GM21576 (cell line): ENCODE measurements at regions not wholly inside any gene's neighbourhood (a gene's known extent, or its start where the extent isn't known, plus 50 kb on each side); places are given as distances from the start of the nearest gene placed in this dataset.

ENCODE experiments used
- ATAC-seq: cut with Tn5 transposase; IDR thresholded peaks from one replicate; pipeline ENCODE4 v1.9.1; 2021; ENCODE audit warnings: mild to moderate bottlenecking, moderate library complexity; ENCODE audit not compliant: unreplicated experiment

DNA sequence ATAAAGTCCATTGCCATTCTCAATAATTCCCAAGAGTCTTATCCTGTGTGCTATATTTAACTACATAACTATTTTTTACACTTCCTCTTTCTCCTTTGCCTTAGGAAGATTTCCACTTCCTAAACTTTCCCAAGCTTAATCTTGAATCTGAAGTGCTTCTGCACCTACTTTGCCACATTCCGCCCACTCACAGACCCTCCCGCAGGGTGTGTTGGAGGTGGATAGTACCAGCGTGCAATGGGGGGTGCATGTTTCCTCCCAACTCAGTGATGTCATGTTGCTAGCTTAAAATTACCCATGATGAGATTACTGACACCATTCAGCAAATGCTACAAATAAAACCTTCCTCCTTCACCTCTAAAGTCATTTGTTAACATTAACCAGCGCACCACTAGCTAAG is 460.2 kb downstream of the NR2F1-AS1 start:
- ATAC-seq: no peak

DNA sequence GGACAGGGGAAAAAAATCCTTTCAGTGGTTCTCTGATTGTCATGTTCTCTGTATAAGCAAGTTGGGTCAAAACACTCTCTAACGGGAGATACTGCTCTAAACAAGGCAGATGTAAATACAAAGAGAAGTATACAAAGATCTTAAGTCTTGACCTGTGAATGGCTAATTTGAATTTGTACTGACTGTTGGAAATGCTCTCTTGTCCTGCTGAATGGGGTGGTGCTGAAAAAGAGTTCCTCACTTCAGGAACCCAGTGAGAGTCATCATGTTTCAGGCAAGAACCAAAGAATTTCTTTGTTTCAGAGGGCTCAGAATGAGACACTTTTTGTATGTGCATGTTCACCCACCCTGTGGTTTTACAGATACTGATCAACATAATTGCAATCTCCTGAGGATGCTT is 461.0 kb downstream of the NR2F1-AS1 start:
- ATAC-seq: no peak

DNA sequence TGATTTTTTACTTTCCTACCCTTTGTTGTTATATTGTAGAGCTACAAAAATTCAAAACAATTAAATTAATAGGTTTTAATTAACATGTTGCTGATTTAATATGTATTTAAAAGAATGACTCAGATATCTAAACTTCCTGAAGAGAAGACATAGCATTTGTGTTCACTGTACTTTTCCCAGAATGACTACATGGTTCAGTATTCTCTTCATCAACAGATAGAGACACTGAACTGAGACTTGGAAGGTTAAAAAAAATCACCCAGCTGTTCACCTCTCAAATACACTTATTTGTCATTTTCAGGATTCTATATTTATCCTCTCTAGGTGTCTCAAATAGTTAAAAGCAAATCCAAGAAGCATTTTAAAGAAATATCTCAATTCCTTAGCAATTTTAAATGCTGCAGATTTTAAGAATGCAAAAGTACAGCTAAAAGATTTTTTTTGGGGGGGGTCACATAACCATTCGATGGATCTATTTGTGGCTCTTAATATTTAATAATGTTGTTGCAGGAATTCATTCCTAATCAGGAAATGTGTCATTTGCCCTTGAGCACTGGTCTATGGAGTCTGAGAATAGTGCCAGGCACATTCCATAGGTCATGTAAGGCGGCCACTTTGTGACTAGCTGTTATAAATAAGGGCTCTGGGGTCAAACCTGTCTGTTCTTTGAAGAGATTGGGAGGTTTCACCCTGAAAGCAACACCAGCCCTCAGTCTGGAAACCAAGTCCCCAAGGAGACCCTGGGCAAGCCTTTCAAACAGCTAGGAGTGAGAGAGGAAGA is 463.1 kb downstream of the NR2F1-AS1 start:
- no peak for ATAC-seq

DNA sequence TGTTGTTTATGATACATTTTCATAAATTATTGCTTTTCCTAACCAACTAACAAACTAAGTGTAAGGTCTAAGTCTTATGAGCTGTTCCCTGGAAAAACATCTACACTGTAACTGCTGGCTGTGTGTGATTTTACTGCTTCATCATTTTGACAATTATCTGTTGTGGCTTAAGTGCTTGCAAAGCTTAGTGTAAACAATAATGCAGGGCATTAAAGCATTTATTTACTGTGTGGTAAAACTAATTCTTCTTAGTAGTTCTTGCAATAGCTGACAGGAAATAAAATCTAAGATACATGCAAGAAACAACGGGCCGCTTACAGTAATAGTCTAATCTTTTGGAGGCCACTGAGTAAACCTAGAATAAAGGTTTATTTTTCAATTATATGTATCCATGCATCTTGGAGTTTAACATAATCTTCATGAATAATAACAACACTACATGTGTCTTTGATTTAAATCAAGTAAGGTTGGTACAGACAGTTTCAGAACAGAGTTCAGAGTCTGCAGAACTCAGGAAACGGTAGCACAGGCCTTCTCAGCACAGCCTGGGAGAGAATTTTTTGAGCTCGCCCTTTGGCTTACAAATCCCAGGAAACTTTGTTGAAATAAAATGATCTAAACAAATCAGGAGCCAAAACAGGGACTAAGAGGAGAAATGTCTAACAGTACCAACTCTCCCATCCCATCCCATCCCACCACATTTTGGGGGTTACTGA is 473.1 kb downstream of the NR2F1-AS1 start:
- ATAC-seq: no peak

DNA sequence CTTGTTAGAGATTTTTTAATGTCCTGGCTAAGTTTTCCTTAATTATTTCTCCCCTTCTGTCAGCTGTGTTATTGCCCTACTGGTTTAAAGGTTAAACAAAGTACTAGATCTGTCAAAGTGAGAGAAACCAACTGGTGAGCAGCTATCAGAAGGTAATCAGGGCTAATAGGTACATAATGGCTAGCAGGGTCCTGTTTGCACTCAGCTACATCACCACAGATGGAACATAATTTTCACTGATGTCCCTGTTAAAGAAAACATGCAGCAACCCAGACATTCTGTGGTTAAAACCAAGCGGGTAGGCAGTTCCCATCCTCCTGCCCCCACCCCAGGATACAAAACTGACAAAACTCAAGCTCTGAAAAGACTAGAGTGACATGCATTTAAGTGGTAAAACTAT is 473.9 kb downstream of the NR2F1-AS1 start:
- no peak for ATAC-seq

GRCh38 chr5:93101661-93102060 is 479.4 kb downstream of the NR2F1-AS1 start:
- no peak for ATAC-seq

DNA sequence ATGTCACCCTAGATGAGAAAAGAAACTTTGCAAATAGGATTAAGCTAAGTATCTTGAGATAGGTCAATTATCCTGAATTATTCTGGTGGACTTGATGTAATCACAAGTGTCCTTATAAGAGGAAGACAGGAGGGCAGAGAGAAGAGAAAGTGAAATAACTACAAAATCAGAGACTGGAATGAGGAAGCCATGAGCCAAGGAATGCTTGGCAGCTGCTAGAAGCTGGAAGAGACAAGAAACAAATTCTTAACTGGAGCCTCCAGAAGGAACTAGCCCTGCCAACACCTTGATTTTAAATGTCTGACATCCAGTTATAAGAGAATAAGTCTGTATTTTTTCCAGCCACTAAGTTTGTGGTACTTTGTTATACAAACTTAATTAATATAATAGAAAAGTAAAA is 480.0 kb downstream of the NR2F1-AS1 start:
- ATAC-seq: no peak

DNA sequence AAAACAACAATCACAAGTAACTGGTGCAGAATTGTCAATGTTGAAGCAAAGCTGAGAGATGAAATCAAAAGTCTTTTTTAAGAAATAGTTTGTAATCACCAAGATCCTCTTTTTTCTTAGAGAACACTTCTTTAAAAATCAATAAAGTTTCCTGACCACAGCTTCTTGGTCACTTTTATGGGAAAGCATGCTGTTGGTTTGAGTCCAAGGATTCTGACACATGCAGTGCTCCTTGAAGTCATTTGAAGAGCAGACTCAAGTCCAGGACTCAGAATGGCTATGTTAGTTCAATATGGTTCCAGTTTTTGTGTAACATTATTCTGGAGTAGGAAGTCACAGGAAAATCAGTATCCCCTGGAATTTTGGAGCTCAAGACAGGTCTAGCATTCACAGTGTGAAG is 480.6 kb downstream of the NR2F1-AS1 start:
- ATAC-seq: no peak

GRCh38 chr5:93099902-93100347 is 481.1 kb downstream of the NR2F1-AS1 start:
- no peak for ATAC-seq

DNA sequence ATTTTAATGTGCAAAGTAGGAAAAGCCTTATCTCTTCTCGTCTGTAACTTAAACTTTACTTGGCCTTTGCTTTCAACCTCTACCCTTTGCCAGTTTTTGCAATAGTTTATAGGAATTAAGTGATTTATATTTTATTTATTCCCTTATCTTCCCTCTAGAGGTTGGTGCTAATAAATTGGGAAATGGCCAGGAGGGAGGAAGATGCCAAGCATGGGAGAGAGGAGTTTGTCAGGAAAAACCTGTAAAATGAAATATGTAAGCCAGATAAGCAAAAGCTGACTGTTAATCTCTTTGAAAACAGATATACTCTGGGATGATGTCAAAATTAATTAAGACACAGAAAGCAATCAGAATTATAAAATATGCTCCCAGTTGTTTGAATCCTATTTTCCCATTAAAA is 484.5 kb downstream of the NR2F1-AS1 start:
- ATAC-seq: no peak

GRCh38 chr5:93092349-93093105 is 488.5 kb downstream of the NR2F1-AS1 start:
- no peak for ATAC-seq

GRCh38 chr5:93090698-93091097 is 490.3 kb downstream of the NR2F1-AS1 start:
- no peak for ATAC-seq

- ATAC-seq: no peak
These were observed 492.2 kb downstream of the NR2F1-AS1 start for GRCh38 chr5:93088592-93089389.

DNA sequence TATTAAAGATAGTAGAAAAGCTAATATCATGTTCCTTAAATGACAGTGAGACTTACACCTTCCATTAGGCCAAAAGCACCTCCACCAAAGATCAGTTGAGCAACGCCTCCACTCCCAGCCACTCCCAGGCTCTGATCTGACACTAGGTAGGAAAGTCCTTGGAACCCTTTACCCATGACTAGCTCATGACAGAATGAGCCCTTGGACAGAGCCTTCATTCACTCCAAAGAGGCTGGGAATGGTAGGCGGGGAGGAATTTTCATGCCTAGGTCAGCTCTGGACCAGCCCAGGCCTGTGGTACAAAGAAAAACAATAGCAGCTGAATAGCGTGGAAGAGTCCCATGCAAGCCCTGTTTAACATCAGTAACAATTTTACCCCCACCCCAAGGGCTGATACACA is 493.7 kb downstream of the NR2F1-AS1 start:
- ATAC-seq: no peak

- no peak for ATAC-seq
These were observed 498.0 kb downstream of the NR2F1-AS1 start for GRCh38 chr5:93082981-93083380.

GRCh38 chr5:93079046-93079445 is 502.0 kb downstream of the NR2F1-AS1 start:
- ATAC-seq: no peak

GRCh38 chr5:93078082-93079038 is 502.7 kb downstream of the NR2F1-AS1 start:
- peak; percentile 77 for ATAC-seq

GRCh38 chr5:93076566-93076965 is 504.5 kb downstream of the NR2F1-AS1 start:
- ATAC-seq: no peak

GRCh38 chr5:93076096-93076495 is 504.9 kb downstream of the NR2F1-AS1 start:
- ATAC-seq: no peak

DNA sequence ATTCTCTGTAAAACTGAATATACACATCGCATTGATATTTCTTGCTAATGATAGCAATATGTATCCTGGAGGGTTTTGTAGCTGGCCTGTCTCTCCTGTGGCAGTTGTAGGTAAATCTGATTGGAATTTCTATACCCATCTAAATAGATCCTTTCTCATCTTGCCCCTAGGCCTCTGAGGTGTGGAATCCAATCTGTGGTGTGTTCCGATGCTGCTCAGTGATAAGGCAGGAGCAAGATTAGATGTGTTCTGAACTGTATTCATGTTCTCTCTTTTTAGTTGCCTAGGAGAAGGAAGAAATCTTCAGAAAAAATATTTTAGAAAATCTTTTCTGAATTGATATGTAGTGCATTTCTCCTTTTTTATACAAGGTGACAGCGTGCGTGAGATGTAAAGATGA is 507.5 kb downstream of the NR2F1-AS1 start:
- no peak for ATAC-seq
